K562 (cell line): ENCODE measurements at regions not wholly inside any gene's neighbourhood (a gene's known extent, or its start where the extent isn't known, plus 50 kb on each side); places are given as distances from the start of the nearest gene placed in this dataset.

Source experiments
- ATAC-seq: fragments of 200-7000 bp; cut with Tn5 transposase; 3 replicates; pipeline ENCODE4 v1.9.1; 2020; ENCODE audit warnings: moderate library complexity
- BruUV-seq: library from RNA; stranded (reverse); fragments of 400-500 nt; replicated peaks from 2 replicates; lab custom pipeline; 2021; lab: Mats Ljungman, UMichigan
- CTCF ChIA-PET: fragments of 300-600 bp; formaldehyde crosslinking; extraction: SDS; loops from one replicate; lab custom pipeline; 2021; ENCODE audit warnings: low intra/inter-chr PET ratio; lab: Yijun Ruan, JAX
- POLR2A ChIA-PET: fragments of 300-600, 350-650 bp; sonication (Branson Sonifier 250); formaldehyde crosslinking; extraction: SDS; loops from one replicate; lab custom pipeline; 2021; ENCODE audit warnings: antibody characterized with exemption, inconsistent platforms; lab: Yijun Ruan, JAX
- DNase-seq, 4 experiments: peaks; one replicate each; pipeline versions ENCODE4 v3.0.0 to v3.0.0-alpha.2; 2011 to 2018; ENCODE audit warnings: low spot score in 3 of 4, mixed read lengths in 3 of 4; ENCODE audit errors: extremely low read depth in 1 of 4
- FAIRE-seq: peaks from 2 replicates; lab custom pipeline; 2011; peaks lifted over from hg19 to GRCh38; lab: Jason Lieb, UNC
- H2AFZ ChIP-seq: 2 replicates; pipeline ENCODE4 v1.6.0; 2011; ENCODE audit warnings: low read depth, low read length, control low read depth, inconsistent platforms
- H3K27ac ChIP-seq: fragments of 200-600 bp; 3 replicates; pipeline ENCODE4 v1.8.0; 2011; ENCODE audit warnings: low read depth, mild to moderate bottlenecking, control low read depth, inconsistent platforms, low read length, moderate library complexity, mixed read lengths; ENCODE audit errors: extremely low read depth
- H3K27me3 ChIP-seq, 2 experiments: fragments of 300-600 bp in 1 of 2; 2 replicates in 1 of 2; 3 replicates in 1 of 2; pipeline versions ENCODE4 v1.6.0 to v1.8.0; 2011; ENCODE audit warnings: inconsistent platforms in 2 of 2, low read length in 2 of 2, mild to moderate bottlenecking in 1 of 2, mixed read lengths in 1 of 2, moderate library complexity in 1 of 2; ENCODE audit not compliant: control insufficient read depth in 2 of 2, insufficient read depth in 2 of 2
- H3K36me3 ChIP-seq: fragments of 300-600 bp; 3 replicates; pipeline ENCODE4 v1.8.0; 2011; ENCODE audit warnings: mild to moderate bottlenecking, low read length, inconsistent platforms; ENCODE audit not compliant: control insufficient read depth, insufficient read depth
- H3K4me1 ChIP-seq, 2 experiments: fragments of 200-600 bp in 1 of 2; replicated peaks in 1 of 2; 2 replicates in 1 of 2; 3 replicates in 1 of 2; pipeline versions ENCODE4 v1.5.1 to v1.8.0; 2011; ENCODE audit warnings: inconsistent platforms in 2 of 2, low read length in 2 of 2, mild to moderate bottlenecking in 1 of 2, mixed read lengths in 1 of 2, moderate library complexity in 1 of 2; ENCODE audit not compliant: control insufficient read depth in 2 of 2, insufficient read depth in 2 of 2
- H3K4me2 ChIP-seq: 2 replicates; pipeline ENCODE4 v1.6.1; 2011; ENCODE audit warnings: low read length, control low read depth, inconsistent platforms, mixed read lengths; ENCODE audit not compliant: insufficient read depth
- H3K4me3 ChIP-seq: fragments of 200-600 bp; sonication (generic), shearing (Covaris generic); 2 replicates; pipeline ENCODE4 v1.5.1; 2016; ENCODE audit warnings: control low read depth, inconsistent platforms
- H3K79me2 ChIP-seq: fragments of 200-600 bp; 3 replicates; pipeline ENCODE4 v1.8.0; 2011; ENCODE audit warnings: low read length, inconsistent platforms; ENCODE audit not compliant: control insufficient read depth, insufficient read depth
- H3K9ac ChIP-seq, 2 experiments: 2 replicates each; pipeline versions ENCODE4 v1.6.0 to v1.6.1; 2011; ENCODE audit warnings: low read depth in 2 of 2, low read length in 2 of 2, control low read depth in 1 of 2, inconsistent platforms in 1 of 2, mild to moderate bottlenecking in 1 of 2, mixed read lengths in 1 of 2; ENCODE audit not compliant: insufficient read depth in 1 of 2
- H3K9me1 ChIP-seq: one replicate; pipeline ENCODE4 v1.6.0; 2011; ENCODE audit warnings: inconsistent platforms, mild to moderate bottlenecking, low read length, moderate library complexity; ENCODE audit not compliant: control insufficient read depth, insufficient read depth
- H3K9me3 ChIP-seq: replicated peaks from 2 replicates; pipeline ENCODE4 v1.5.1; 2011; ENCODE audit warnings: low read depth, low read length, inconsistent platforms; ENCODE audit not compliant: control insufficient read depth, insufficient read depth
- H4K20me1 ChIP-seq: replicated peaks from 2 replicates; pipeline ENCODE4 v1.6.1; 2011; ENCODE audit warnings: low read length, inconsistent platforms, mixed read lengths; ENCODE audit not compliant: control insufficient read depth, insufficient read depth
- CREBBP ChIP-seq: IDR thresholded peaks from one replicate; pipeline ENCODE4 v1.6.1; 2012; ENCODE audit warnings: low read depth, mild to moderate bottlenecking, control low read depth, inconsistent platforms, low read length
- HDAC2 ChIP-seq: fragments of 450-650 bp; IDR thresholded peaks from 2 replicates; pipeline ENCODE4 v1.6.1; 2016; ENCODE audit warnings: mild to moderate bottlenecking
- HNRNPK ChIP-seq: fragments of 200-400 bp; formaldehyde crosslinking; IDR thresholded peaks from one replicate; pipeline ENCODE4 v1.6.1; 2018; ENCODE audit warnings: mild to moderate bottlenecking, low read depth, low read length; ENCODE audit not compliant: poor library complexity, severe bottlenecking
- SP2 ChIP-seq: IDR thresholded peaks from 2 replicates; pipeline ENCODE4 v1.6.1; 2011; ENCODE audit warnings: mild to moderate bottlenecking, low read depth, low read length, moderate library complexity; ENCODE audit not compliant: poor library complexity, severe bottlenecking; ENCODE audit errors: extremely low read depth
- WHSC1 ChIP-seq: IDR thresholded peaks from one replicate; pipeline ENCODE4 v1.6.1; 2012; ENCODE audit warnings: low read length, control low read depth, inconsistent platforms
- ZBTB17 ChIP-seq: fragments of 450-650 bp; formaldehyde crosslinking; IDR thresholded peaks from 2 replicates; pipeline ENCODE4 v1.4.0; 2020; ENCODE audit warnings: mild to moderate bottlenecking
- ZNF431 ChIP-seq: sonication (generic); formaldehyde crosslinking; IDR thresholded peaks from 2 replicates; pipeline ENCODE4 v1.8.0; 2022; ENCODE audit warnings: mild to moderate bottlenecking, missing genetic modification reagents
- ZNF507 ChIP-seq: conservative IDR thresholded peaks from 2 replicates; pipeline ENCODE4 v1.6.1; 2017; ENCODE audit warnings: missing genetic modification characterization, missing compliant biosample characterization
- WGBS: fragments of 100-300 bp; shearing (Covaris generic); methylation state at CpG from one replicate; pipeline ENCODE4 v1.1.6; 2016; ENCODE audit warnings: low coverage, mixed read lengths; ENCODE audit not compliant: insufficient coverage; ENCODE audit errors: missing lambda C conversion rate; 5-methylcytosine and 5-hydroxymethylcytosine counted together
- in situ Hi-C: fragments of 300-500 bp; cut with MboI; formaldehyde crosslinking; loops from 4 replicates; pipeline ENCODE4 v1.15.0; 2018; ENCODE audit warnings: inconsistent platforms, mixed read lengths
- intact Hi-C: fragments of 100-400 bp; cut with micrococcal nuclease; formaldehyde crosslinking; loops from 2 replicates; pipeline ENCODE4 v1.14.2; 2022
- TF ChIP-seq, protein P1 (sequence below), 2 experiments: IDR thresholded peaks in 1 of 2; conservative IDR thresholded peaks in 1 of 2; 2 replicates each; pipeline ENCODE4 v1.6.1; 2016; ENCODE audit warnings: low read depth in 2 of 2, mild to moderate bottlenecking in 1 of 2, missing compliant biosample characterization in 1 of 2, missing genetic modification characterization in 1 of 2, moderate library complexity in 1 of 2
- TF ChIP-seq, protein P2 (sequence below), 2 experiments: fragments of 450-650 bp; conservative IDR thresholded peaks; 2 replicates each; pipeline ENCODE4 v1.6.1; 2017; ENCODE audit warnings: mild to moderate bottlenecking in 2 of 2, moderate library complexity in 2 of 2
- TF ChIP-seq, protein P3 (sequence below): sonication (generic); formaldehyde crosslinking; IDR thresholded peaks from 2 replicates; pipeline ENCODE4 v1.8.0; 2023; ENCODE audit warnings: mild to moderate bottlenecking, missing genetic modification reagents

DNA sequence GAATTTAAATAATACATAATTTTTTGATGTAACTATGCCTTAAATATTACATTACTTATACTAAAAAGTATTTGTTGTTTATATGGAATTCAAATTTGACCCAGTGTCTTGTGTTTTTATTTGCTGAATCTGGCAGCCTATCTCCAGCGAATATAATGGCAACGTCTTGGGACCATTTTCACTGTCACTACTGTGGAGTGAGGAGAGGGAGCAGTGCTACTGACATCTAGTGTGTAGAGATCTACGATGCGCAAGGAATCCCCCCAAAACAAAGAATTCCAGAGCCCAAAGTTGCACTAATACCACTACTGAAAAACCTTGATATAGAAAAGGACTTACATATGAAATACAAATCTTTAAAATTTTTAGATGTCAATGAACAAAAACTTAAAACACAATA is 314.4 kb downstream of the DRD1 start:
- ChIA-PET POLR2A (no interaction called here), CTCF (no interaction called here)
- ATAC-seq (peak; percentile 70), DNase-seq (peak in 1 of 4 experiments; percentile 3), FAIRE-seq (no peak)
- BruUV-seq, result no TSS peak
- H3K79me2 ChIP-seq, result no peaks in the 10 kb centered on the region
- H3K9me3 ChIP-seq, result no peaks in the 10 kb centered on the region
- H3K4me2 ChIP-seq, result peak overlapping the region; percentile 53; the same call in 1 of the 2 replicates
- H3K4me3 ChIP-seq, result no peak overlapping the region
- H3K36me3 ChIP-seq, result no peaks in the 10 kb centered on the region
- H3K4me1 ChIP-seq, result peaks cover 0 to 7% of the 10 kb centered on the region in 2 experiments; a peak in 3 of 5 replicates
- H3K9me1 ChIP-seq, result no peaks in the 10 kb centered on the region
- no peaks in the 10 kb centered on the region for H4K20me1 ChIP-seq
- TF ChIP-seq HNRNPK, result no peak
- no peak for TF ChIP-seq ZNF507 (tag)
- no peak for TF ChIP-seq ZBTB17 (CRISPR knock-in tag)
- TF ChIP-seq WHSC1, result no peak
- TF ChIP-seq, protein P1, sequence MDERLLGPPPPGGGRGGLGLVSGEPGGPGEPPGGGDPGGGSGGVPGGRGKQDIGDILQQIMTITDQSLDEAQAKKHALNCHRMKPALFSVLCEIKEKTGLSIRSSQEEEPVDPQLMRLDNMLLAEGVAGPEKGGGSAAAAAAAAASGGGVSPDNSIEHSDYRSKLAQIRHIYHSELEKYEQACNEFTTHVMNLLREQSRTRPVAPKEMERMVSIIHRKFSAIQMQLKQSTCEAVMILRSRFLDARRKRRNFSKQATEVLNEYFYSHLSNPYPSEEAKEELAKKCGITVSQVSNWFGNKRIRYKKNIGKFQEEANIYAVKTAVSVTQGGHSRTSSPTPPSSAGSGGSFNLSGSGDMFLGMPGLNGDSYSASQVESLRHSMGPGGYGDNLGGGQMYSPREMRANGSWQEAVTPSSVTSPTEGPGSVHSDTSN (CRISPR knock-in tag; IDR thresholded peaks at IDR 0.05; ENCODE audit: low read depth), result no peak
- TF ChIP-seq, protein P1 (tag; conservative IDR thresholded peaks at IDR 0.05; ENCODE audit: low read depth), result no peak
- TF ChIP-seq HDAC2, result no peak
- TF ChIP-seq, protein P2, sequence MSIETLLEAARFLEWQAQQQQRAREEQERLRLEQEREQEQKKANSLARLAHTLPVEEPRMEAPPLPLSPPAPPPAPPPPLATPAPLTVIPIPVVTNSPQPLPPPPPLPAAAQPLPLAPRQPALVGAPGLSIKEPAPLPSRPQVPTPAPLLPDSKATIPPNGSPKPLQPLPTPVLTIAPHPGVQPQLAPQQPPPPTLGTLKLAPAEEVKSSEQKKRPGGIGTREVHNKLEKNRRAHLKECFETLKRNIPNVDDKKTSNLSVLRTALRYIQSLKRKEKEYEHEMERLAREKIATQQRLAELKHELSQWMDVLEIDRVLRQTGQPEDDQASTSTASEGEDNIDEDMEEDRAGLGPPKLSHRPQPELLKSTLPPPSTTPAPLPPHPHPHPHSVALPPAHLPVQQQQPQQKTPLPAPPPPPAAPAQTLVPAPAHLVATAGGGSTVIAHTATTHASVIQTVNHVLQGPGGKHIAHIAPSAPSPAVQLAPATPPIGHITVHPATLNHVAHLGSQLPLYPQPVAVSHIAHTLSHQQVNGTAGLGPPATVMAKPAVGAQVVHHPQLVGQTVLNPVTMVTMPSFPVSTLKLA (conservative IDR thresholded peaks at IDR 0.05), result no peak
- no peak for TF ChIP-seq ZNF431
- TF ChIP-seq SP2, result no peak
- TF ChIP-seq, protein P3, sequence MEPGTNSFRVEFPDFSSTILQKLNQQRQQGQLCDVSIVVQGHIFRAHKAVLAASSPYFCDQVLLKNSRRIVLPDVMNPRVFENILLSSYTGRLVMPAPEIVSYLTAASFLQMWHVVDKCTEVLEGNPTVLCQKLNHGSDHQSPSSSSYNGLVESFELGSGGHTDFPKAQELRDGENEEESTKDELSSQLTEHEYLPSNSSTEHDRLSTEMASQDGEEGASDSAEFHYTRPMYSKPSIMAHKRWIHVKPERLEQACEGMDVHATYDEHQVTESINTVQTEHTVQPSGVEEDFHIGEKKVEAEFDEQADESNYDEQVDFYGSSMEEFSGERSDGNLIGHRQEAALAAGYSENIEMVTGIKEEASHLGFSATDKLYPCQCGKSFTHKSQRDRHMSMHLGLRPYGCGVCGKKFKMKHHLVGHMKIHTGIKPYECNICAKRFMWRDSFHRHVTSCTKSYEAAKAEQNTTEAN (CRISPR knock-in tag), result no peak
- TF ChIP-seq CREBBP, result no peak
- TF ChIP-seq, all 486 proteins: peak for 0
- Histone ChIP-seq H3K9ac (no peak overlapping the region), H3K27ac (no peak overlapping the region), H2AFZ (0 out of 2 replicates have a peak overlapping the region, but pooled peaks have one; percentile 14), H3K27me3 (no peaks in the 10 kb centered on the region)
- intact Hi-C loops, result no loop called here
- in situ Hi-C loops, result no loop called here
- WGBS, result 10% methylated on average over 4 of the region's 4 CpGs
